Stimulated activated naive CD8-positive, alpha-beta T cell treated with anti-CD3 and anti-CD28 coated beads, Interleukin-15, Interleukin-2, amounts not matched to agents 100 ng/mL and 50 ng/mL, for 24 hours (primary cell): ENCODE measurements at regions not wholly inside any gene's neighbourhood (a gene's known extent, or its start where the extent isn't known, plus 50 kb on each side); places are given as distances from the start of the nearest gene placed in this dataset.

Experiments used
- H3K27ac Mint-ChIP-seq: one replicate; pipeline ENCODE4 v1.8.0; 2021; ENCODE audit warnings: mild to moderate bottlenecking, mixed read lengths
- H3K27me3 Mint-ChIP-seq: one replicate; pipeline ENCODE4 v1.8.0; 2021; ENCODE audit warnings: mixed read lengths
- H3K36me3 Mint-ChIP-seq: one replicate; pipeline ENCODE4 v1.8.0; 2021; ENCODE audit warnings: low read depth, mixed read lengths
- H3K4me1 Mint-ChIP-seq: one replicate; pipeline ENCODE4 v1.8.0; 2021; ENCODE audit warnings: low read depth, mixed read lengths
- H3K4me3 Mint-ChIP-seq: one replicate; pipeline ENCODE4 v1.8.0; 2021; ENCODE audit warnings: mild to moderate bottlenecking, mixed read lengths
- H3K9me3 Mint-ChIP-seq: one replicate; pipeline ENCODE4 v1.8.0; 2021; ENCODE audit warnings: mixed read lengths

- H3K4me3 Mint-ChIP-seq = no peak overlapping the region
- no peak overlapping the region for H3K27ac Mint-ChIP-seq
- no peaks in the 10 kb centered on the region for H3K36me3 Mint-ChIP-seq
- no peaks in the 10 kb centered on the region for H3K27me3 Mint-ChIP-seq
- H3K4me1 Mint-ChIP-seq = no peaks in the 10 kb centered on the region
- no peaks in the 10 kb centered on the region for H3K9me3 Mint-ChIP-seq
Observed at GRCh38 chr20:17787816-17788215, 88.0 kb downstream of the BANF2 start.

- Mint-ChIP-seq H3K9me3 (no peaks in the 10 kb centered on the region), H3K4me3 (no peak overlapping the region), H3K4me1 (no peaks in the 10 kb centered on the region), H3K27ac (no peak overlapping the region), H3K27me3 (no peaks in the 10 kb centered on the region), H3K36me3 (no peaks in the 10 kb centered on the region)
Observed at GRCh38 chr20:17786221-17786718, 86.5 kb downstream of the BANF2 start.
